Fibroblast of the conjunctiva (primary cell): ENCODE measurements at regions not wholly inside any gene's neighbourhood (a gene's known extent, or its start where the extent isn't known, plus 50 kb on each side); places are given as distances from the start of the nearest gene placed in this dataset.
A peak's percentile ranks its signal among the peaks of the same experiment; 100 is the strongest.

Experiments used
- DNase-seq: peaks from one replicate; pipeline ENCODE4 v3.0.0-alpha.2; 2010; ENCODE audit warnings: low read depth

- DNase-seq: no peak
Measured at GRCh38 chr3:59338934-59339333, 289.1 kb upstream of the CFAP20DC start.

GRCh38 chr3:59335338-59335737, 285.5 kb upstream of the CFAP20DC start:
- DNase-seq: no peak

GRCh38 chr3:59334585-59334984, 284.8 kb upstream of the CFAP20DC start:
- DNase-seq: peak; percentile 3

GRCh38 chr3:59327376-59327808, 277.6 kb upstream of the CFAP20DC start:
- no peak for DNase-seq

GRCh38 chr3:59326246-59327024, 276.6 kb upstream of the CFAP20DC start:
- no peak for DNase-seq

- no peak for DNase-seq
Measured at GRCh38 chr3:59321881-59322540, 272.2 kb upstream of the CFAP20DC start.

GRCh38 chr3:59320080-59320479, 270.3 kb upstream of the CFAP20DC start:
- no peak for DNase-seq

- DNase-seq: no peak
Measured at GRCh38 chr3:59319442-59319841, 269.6 kb upstream of the CFAP20DC start.

- DNase-seq: no peak
Measured at GRCh38 chr3:59318881-59319280, 269.1 kb upstream of the CFAP20DC start.

GRCh38 chr3:59317386-59317785, 267.6 kb upstream of the CFAP20DC start:
- no peak for DNase-seq

GRCh38 chr3:59316688-59317275, 267.0 kb upstream of the CFAP20DC start:
- DNase-seq: no peak

- peak; percentile 21 for DNase-seq
Measured at GRCh38 chr3:59313365-59313764, 263.5 kb upstream of the CFAP20DC start.

GRCh38 chr3:59311231-59311630, 261.4 kb upstream of the CFAP20DC start:
- DNase-seq: no peak

- no peak for DNase-seq
Measured at GRCh38 chr3:59310736-59311135, 260.9 kb upstream of the CFAP20DC start.

GRCh38 chr3:59308684-59309083, 258.9 kb upstream of the CFAP20DC start:
- DNase-seq: no peak

- no peak for DNase-seq
Measured at GRCh38 chr3:59308001-59308400, 258.2 kb upstream of the CFAP20DC start.

GRCh38 chr3:59306436-59306835, 256.6 kb upstream of the CFAP20DC start:
- DNase-seq: no peak

- DNase-seq: no peak
Measured at GRCh38 chr3:59304296-59304695, 254.5 kb upstream of the CFAP20DC start.

GRCh38 chr3:59303452-59303851, 253.6 kb upstream of the CFAP20DC start:
- DNase-seq: no peak

GRCh38 chr3:59302442-59302841, 252.6 kb upstream of the CFAP20DC start:
- DNase-seq: no peak

- DNase-seq: no peak
Measured at GRCh38 chr3:59300733-59301132, 250.9 kb upstream of the CFAP20DC start.

GRCh38 chr3:59299561-59299960, 249.7 kb upstream of the CFAP20DC start:
- no peak for DNase-seq

- no peak for DNase-seq
Measured at GRCh38 chr3:59290358-59290757, 240.5 kb upstream of the CFAP20DC start.
